HPDE6-E6E7 (cell line): ENCODE measurements at regions not wholly inside any gene's neighbourhood (a gene's known extent, or its start where the extent isn't known, plus 50 kb on each side); places are given as distances from the start of the nearest gene placed in this dataset.

Experiments
- DNase-seq: peaks from one replicate; pipeline ENCODE4 v3.0.0; 2011; ENCODE audit warnings: missing footprints; ENCODE audit errors: extremely low spot score

GRCh38 chr5:133688391-133688790, 76.0 kb upstream of the FSTL4 start:
- no peak for DNase-seq

GRCh38 chr5:133687212-133688061, 75.1 kb upstream of the FSTL4 start:
- DNase-seq = no peak

GRCh38 chr5:133686566-133686965, 74.2 kb upstream of the FSTL4 start:
- DNase-seq = no peak

GRCh38 chr5:133685402-133686018, 73.2 kb upstream of the FSTL4 start:
- no peak for DNase-seq

GRCh38 chr5:133683646-133684596, 71.6 kb upstream of the FSTL4 start:
- no peak for DNase-seq

GRCh38 chr5:133682451-133682850, 70.1 kb upstream of the FSTL4 start:
- DNase-seq = no peak

GRCh38 chr5:133681896-133682295, 69.6 kb upstream of the FSTL4 start:
- no peak for DNase-seq

- DNase-seq = no peak
Observed at GRCh38 chr5:133680830-133681565, 68.7 kb upstream of the FSTL4 start.

GRCh38 chr5:133679534-133679933, 67.2 kb upstream of the FSTL4 start:
- no peak for DNase-seq

- no peak for DNase-seq
Observed at GRCh38 chr5:133675376-133676154, 63.2 kb upstream of the FSTL4 start.

- no peak for DNase-seq
Observed at GRCh38 chr5:133670336-133670735, 58.0 kb upstream of the FSTL4 start.

- no peak for DNase-seq
Observed at GRCh38 chr5:133669472-133669871, 57.1 kb upstream of the FSTL4 start.

- no peak for DNase-seq
Observed at GRCh38 chr5:133668458-133668857, 56.1 kb upstream of the FSTL4 start.

GRCh38 chr5:133667217-133667616, 54.9 kb upstream of the FSTL4 start:
- DNase-seq = no peak

GRCh38 chr5:133665571-133665970, 53.2 kb upstream of the FSTL4 start:
- no peak for DNase-seq

GRCh38 chr5:133664422-133664821, 52.1 kb upstream of the FSTL4 start:
- peak; percentile 70 for DNase-seq

- no peak for DNase-seq
Observed at GRCh38 chr5:133663397-133664054, 51.2 kb upstream of the FSTL4 start.

- peak; percentile 43 for DNase-seq
Observed at GRCh38 chr5:133662578-133662977, 50.2 kb upstream of the FSTL4 start.
